Right atrium auricular region (tissue), 2 donors: ENCODE measurements at regions not wholly inside any gene's neighbourhood (a gene's known extent, or its start where the extent isn't known, plus 50 kb on each side); places are given as distances from the start of the nearest gene placed in this dataset.
"Not testable (repeated sequence)": the region's sequence is repeated elsewhere in the genome, so short reads cannot be mapped to it uniquely, and the experiment has no call there.

Experiments used
- DNase-seq: peaks from one replicate; pipeline ENCODE4 v3.0.0-alpha.2; 2019; ENCODE audit warnings: low spot score
- H3K27ac ChIP-seq, 2 donors: fragments of 200-600 bp; sonication (generic); 1 replicate in 1 of 2; 2 replicates in 1 of 2; pipeline ENCODE4 v1.5.1; 2016 to 2019
- H3K27me3 ChIP-seq, 2 donors: fragments of 200-600 bp; sonication (generic); one replicate each; pipeline versions ENCODE4 v1.5.1 to v1.6.0; 2017 to 2019
- H3K36me3 ChIP-seq: fragments of 200-600 bp; sonication (generic); one replicate; pipeline ENCODE4 v1.5.1; 2016
- H3K4me1 ChIP-seq, 2 donors: fragments of 200-600 bp; sonication (generic); one replicate each; pipeline versions ENCODE4 v1.5.1 to v1.6.0; 2017 to 2019
- H3K4me3 ChIP-seq, 2 donors: fragments of 200-600 bp; sonication (generic); 1 replicate in 1 of 2; 2 replicates in 1 of 2; pipeline ENCODE4 v1.5.1; 2017 to 2019; ENCODE audit warnings: mild to moderate bottlenecking in 1 of 2, moderate library complexity in 1 of 2
- H3K9me3 ChIP-seq, 2 donors: fragments of 200-600 bp; sonication (generic); one replicate each; pipeline ENCODE4 v1.5.1; 2019
- TF ChIP-seq, protein P1 (sequence below), 2 donors: fragments of 200-600 bp; sonication (generic); IDR thresholded peaks; one replicate each; pipeline ENCODE4 v1.5.1; 2019; ENCODE audit warnings: antibody characterized with exemption in 2 of 2

GRCh38 chr11:86175191-86175590, 69.4 kb upstream of the EED start:
- Histone ChIP-seq H3K9me3 (no peaks in the 10 kb centered on the region), H3K27me3 (no peaks in the 10 kb centered on the region), H3K27ac (peak overlapping the region; percentile 73 to 77), H3K4me3 (no peak overlapping the region), H3K4me1 (peaks cover 0 to 57% of the 10 kb centered on the region in 2 donors), H3K36me3 (no peaks in the 10 kb centered on the region)
- DNase-seq = no peak
- TF ChIP-seq, protein P1, sequence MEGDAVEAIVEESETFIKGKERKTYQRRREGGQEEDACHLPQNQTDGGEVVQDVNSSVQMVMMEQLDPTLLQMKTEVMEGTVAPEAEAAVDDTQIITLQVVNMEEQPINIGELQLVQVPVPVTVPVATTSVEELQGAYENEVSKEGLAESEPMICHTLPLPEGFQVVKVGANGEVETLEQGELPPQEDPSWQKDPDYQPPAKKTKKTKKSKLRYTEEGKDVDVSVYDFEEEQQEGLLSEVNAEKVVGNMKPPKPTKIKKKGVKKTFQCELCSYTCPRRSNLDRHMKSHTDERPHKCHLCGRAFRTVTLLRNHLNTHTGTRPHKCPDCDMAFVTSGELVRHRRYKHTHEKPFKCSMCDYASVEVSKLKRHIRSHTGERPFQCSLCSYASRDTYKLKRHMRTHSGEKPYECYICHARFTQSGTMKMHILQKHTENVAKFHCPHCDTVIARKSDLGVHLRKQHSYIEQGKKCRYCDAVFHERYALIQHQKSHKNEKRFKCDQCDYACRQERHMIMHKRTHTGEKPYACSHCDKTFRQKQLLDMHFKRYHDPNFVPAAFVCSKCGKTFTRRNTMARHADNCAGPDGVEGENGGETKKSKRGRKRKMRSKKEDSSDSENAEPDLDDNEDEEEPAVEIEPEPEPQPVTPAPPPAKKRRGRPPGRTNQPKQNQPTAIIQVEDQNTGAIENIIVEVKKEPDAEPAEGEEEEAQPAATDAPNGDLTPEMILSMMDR (IDR thresholded peaks at IDR 0.05) = no peak

DNA sequence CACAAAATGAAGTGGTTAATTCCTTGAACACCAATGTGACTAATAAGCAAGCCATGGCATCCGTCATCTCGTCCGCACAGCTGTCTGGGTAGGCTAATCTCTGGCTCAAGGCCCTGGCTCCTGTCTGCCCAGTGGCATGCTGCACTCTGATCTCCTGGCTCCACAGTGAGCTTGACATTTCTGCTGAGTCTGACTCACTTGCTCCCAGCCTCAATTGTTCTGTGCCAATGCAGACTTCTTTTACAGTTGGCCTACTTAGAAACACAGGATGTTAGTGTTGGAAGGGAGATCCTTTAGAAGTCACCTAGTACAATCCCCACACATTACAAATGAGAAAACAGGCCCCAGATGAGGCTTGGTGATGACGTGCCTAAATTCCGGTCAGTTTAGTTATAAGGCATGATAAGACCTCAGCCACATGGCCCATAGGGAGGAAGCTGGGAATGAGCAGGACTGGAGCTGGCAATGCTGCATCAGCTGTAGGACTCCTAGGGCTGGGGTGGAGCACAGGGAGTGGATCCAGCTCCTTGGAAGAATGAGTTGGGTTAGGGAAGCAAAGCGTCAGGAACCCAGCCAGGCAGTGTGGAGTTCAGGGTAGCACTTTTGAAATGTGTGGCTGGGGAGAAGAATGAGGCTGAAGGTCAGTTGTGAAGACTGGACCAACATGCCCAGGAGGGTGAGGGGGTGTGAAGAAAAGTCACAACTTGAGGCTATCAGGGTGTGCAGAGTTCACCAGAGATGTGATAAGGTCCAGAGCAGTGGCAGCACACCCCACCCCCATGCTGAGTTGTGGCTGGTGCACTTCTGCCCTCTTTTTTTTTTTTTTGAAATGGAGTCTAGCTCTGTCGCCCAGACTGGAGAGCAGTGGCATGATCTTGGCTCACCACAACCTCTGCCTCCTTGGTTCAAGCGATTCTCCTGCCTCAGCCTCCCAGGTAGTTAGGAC, 70.2 kb upstream of the EED start:
- TF ChIP-seq, protein P1 (IDR thresholded peaks at IDR 0.05) = no peak
- peak overlapping the region; percentile 73 to 77 for H3K27ac ChIP-seq
- H3K9me3 ChIP-seq = no peaks in the 10 kb centered on the region
- DNase-seq = peak; percentile 94
- H3K4me1 ChIP-seq = peaks cover 0 to 56% of the 10 kb centered on the region in 2 donors
- H3K36me3 ChIP-seq = no peaks in the 10 kb centered on the region
- no peak overlapping the region for H3K4me3 ChIP-seq
- H3K27me3 ChIP-seq = no peaks in the 10 kb centered on the region

DNA sequence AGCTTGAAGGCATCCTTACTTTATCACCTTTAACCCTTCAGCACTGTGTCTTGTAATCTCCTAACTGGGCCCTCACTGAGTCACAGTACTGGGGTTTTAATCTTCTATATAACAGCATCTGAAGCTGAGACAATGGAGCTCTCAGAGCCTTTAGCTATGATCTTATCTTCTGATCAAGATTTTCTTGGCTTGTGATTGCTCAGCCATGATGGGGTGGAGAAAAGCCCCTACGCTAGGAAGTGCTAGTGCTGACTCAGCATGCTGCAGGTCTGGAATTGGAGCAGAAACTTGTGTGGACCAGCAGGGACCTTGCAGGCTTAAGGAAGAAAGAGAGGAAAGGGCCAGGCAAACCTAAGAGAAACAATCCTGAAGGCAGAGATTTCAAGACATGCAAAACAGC, 71.7 kb upstream of the EED start:
- DNase-seq = no peak
- Histone ChIP-seq H3K27me3 (no peaks in the 10 kb centered on the region), H3K36me3 (no peaks in the 10 kb centered on the region), H3K9me3 (no peaks in the 10 kb centered on the region), H3K27ac (peak overlapping the region in 1 of 2 donors; percentile 77), H3K4me3 (no peak overlapping the region), H3K4me1 (peaks cover 0 to 52% of the 10 kb centered on the region in 2 donors)
- TF ChIP-seq, protein P1 (IDR thresholded peaks at IDR 0.05) = no peak

- DNase-seq = no peak
- Histone ChIP-seq H3K9me3 (no peaks in the 10 kb centered on the region), H3K4me1 (peaks cover 0 to 46% of the 10 kb centered on the region in 2 donors), H3K27me3 (no peaks in the 10 kb centered on the region), H3K4me3 (no peak overlapping the region), H3K27ac (no peak overlapping the region), H3K36me3 (no peaks in the 10 kb centered on the region)
- TF ChIP-seq, protein P1 (IDR thresholded peaks at IDR 0.05) = no peak
These were observed 72.9 kb upstream of the EED start for GRCh38 chr11:86171627-86172026.

DNA sequence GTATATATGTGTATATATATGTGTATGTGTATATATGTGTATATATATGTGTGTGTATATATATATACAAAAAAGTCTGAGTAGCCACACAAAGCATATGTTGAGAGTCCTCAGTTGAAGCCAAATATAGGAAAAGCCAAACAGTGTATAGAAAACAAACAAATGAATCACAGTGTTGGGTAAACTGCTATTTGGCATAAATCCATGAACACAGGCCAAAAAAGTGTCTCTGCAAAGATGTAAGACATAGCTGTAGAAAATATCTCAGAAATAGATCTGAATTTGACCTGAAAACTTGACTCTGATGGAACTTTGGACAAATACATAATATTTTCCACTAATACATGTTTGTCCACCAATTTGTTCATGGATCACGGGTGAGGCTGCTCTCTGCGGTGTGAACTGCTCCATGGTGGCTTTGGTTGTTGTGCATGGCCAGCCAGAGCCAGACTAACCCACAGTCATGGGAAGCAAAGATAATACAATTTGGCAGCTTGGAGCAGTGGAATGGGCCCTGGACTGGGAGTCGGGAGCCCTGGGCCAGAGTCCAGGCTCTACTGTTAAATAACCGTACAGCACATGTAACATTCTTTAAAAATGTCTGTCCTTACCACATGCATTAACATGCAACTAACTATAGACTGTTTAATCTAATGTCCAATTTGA, 76.9 kb upstream of the EED start:
- no peak for DNase-seq

GRCh38 chr11:86166287-86166686, 78.3 kb upstream of the EED start:
- not testable (repeated sequence) for H3K9me3 ChIP-seq, H3K36me3 ChIP-seq, H3K27ac ChIP-seq, H3K4me3 ChIP-seq, H3K27me3 ChIP-seq, DNase-seq
- H3K4me1 ChIP-seq = peaks cover 0 to 20% of the 10 kb centered on the region in 2 donors

More for the DNA sequence above, 76.9 kb upstream of the EED start:
- Histone ChIP-seq H3K9me3 (no peaks in the 10 kb centered on the region), H3K27me3 (no peaks in the 10 kb centered on the region), H3K4me3 (no peak overlapping the region), H3K27ac (no peak overlapping the region), H3K36me3 (no peaks in the 10 kb centered on the region), H3K4me1 (peaks cover 0 to 9% of the 10 kb centered on the region in 2 donors)
- TF ChIP-seq, protein P1 (IDR thresholded peaks at IDR 0.05) = no peak
